Astrocyte (in vitro differentiated cells and primary cell): ENCODE measurements at regions not wholly inside any gene's neighbourhood (a gene's known extent, or its start where the extent isn't known, plus 50 kb on each side); places are given as distances from the start of the nearest gene placed in this dataset.

Experiments
- DNase-seq: peaks from one replicate; pipeline ENCODE4 v3.0.0-alpha.2; 2010; ENCODE audit warnings: low read depth
- FAIRE-seq: peaks from 2 replicates; lab custom pipeline; 2011; peaks lifted over from hg19 to GRCh38; lab: Jason Lieb, UNC
- H2AFZ ChIP-seq: 2 replicates; pipeline ENCODE4 v1.6.0; 2012; ENCODE audit warnings: low read depth, low read length, inconsistent platforms
- H3K27ac ChIP-seq: 2 replicates; pipeline ENCODE4 v1.5.1; 2011; ENCODE audit warnings: low read depth, low read length, inconsistent platforms
- H3K27me3 ChIP-seq: 2 replicates; pipeline ENCODE4 v1.6.0; 2011; ENCODE audit warnings: low read length, inconsistent platforms; ENCODE audit not compliant: insufficient read depth
- H3K36me3 ChIP-seq: 2 replicates; pipeline ENCODE4 v1.5.1; 2011; ENCODE audit warnings: low read length, inconsistent platforms; ENCODE audit not compliant: insufficient read depth
- H3K4me1 ChIP-seq: 2 replicates; pipeline ENCODE4 v1.5.1; 2011; ENCODE audit warnings: low read length, inconsistent platforms; ENCODE audit not compliant: insufficient read depth
- H3K4me2 ChIP-seq: 2 replicates; pipeline ENCODE4 v1.6.0; 2012; ENCODE audit warnings: low read length, inconsistent platforms
- H3K4me3 ChIP-seq: 2 replicates; pipeline ENCODE4 v1.5.1; 2011; ENCODE audit warnings: low read depth, mild to moderate bottlenecking, low read length, inconsistent platforms; ENCODE audit not compliant: insufficient read depth
- H3K79me2 ChIP-seq: 2 replicates; pipeline ENCODE4 v1.6.0; 2012; ENCODE audit warnings: mild to moderate bottlenecking, low read length, inconsistent platforms; ENCODE audit not compliant: insufficient read depth
- H3K9ac ChIP-seq: 2 replicates; pipeline ENCODE4 v1.6.0; 2012; ENCODE audit warnings: mild to moderate bottlenecking, low read length, inconsistent platforms
- H3K9me3 ChIP-seq: 2 replicates; pipeline ENCODE4 v1.5.1; 2012; ENCODE audit warnings: low read depth, mild to moderate bottlenecking, low read length, inconsistent platforms; ENCODE audit not compliant: insufficient read depth
- H4K20me1 ChIP-seq: 2 replicates; pipeline ENCODE4 v1.6.0; 2012; ENCODE audit warnings: low read length, inconsistent platforms; ENCODE audit not compliant: insufficient read depth
- H3K27ac Mint-ChIP-seq: one replicate; pipeline ENCODE4 v1.8.0; 2021; ENCODE audit warnings: mild to moderate bottlenecking, mixed read lengths; ENCODE audit not compliant: unreplicated experiment
- H3K27me3 Mint-ChIP-seq: one replicate; pipeline ENCODE4 v1.8.0; 2021; ENCODE audit warnings: low read depth, mixed read lengths; ENCODE audit not compliant: unreplicated experiment
- H3K36me3 Mint-ChIP-seq: one replicate; pipeline ENCODE4 v1.8.0; 2021; ENCODE audit warnings: low read depth, mixed read lengths; ENCODE audit not compliant: unreplicated experiment
- H3K4me1 Mint-ChIP-seq: one replicate; pipeline ENCODE4 v1.8.0; 2021; ENCODE audit warnings: low read depth, mixed read lengths; ENCODE audit not compliant: unreplicated experiment
- H3K4me3 Mint-ChIP-seq: one replicate; pipeline ENCODE4 v1.8.0; 2021; ENCODE audit warnings: mild to moderate bottlenecking, moderate library complexity, mixed read lengths; ENCODE audit not compliant: unreplicated experiment
- H3K9me3 Mint-ChIP-seq: one replicate; pipeline ENCODE4 v1.8.0; 2021; ENCODE audit warnings: mild to moderate bottlenecking, mixed read lengths; ENCODE audit not compliant: unreplicated experiment
- CTCF ChIP-seq: IDR thresholded peaks from 2 replicates; pipeline ENCODE4 v1.5.1; 2011; ENCODE audit warnings: low read depth, mild to moderate bottlenecking, inconsistent platforms, low read length, moderate library complexity; ENCODE audit not compliant: insufficient read depth
- EZH2 ChIP-seq: IDR thresholded peaks from 2 replicates; pipeline ENCODE4 v1.6.1; 2012; ENCODE audit warnings: mild to moderate bottlenecking, low read length, inconsistent platforms; ENCODE audit not compliant: insufficient read depth

DNA sequence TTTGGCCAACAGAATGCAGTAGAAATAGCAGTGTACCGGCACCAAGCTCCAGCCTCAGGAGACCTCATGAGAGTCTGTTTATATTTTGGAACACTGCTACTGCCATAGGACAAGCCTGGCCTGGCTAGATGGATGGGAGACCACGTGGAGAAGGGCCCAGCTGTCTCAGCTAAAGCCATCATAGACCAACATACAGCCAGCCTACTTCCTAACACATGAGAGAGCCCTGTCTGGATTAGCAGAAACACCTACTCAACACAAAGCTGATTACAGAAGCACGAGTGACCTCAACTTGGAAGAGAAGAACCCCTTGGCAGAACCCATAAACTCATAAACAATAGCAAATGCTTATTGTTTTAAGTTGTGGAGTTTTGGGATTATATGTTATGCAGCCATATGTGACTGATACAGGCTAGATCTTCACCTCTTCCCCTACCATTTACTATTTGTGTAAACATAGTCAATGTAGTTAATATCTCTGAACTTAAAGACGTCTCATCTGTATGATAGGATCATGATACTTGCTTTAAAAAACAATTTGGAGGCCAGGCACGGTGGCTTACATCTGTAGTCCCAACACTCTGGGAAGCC lies 199.4 kb upstream of the ZNF217 start:
- Mint-ChIP-seq H3K36me3 (peaks cover 2% of the 10 kb centered on the region), H3K27ac (no peak overlapping the region)
- FAIRE-seq, result no peak

GRCh38 chr20:53789989-53790675 lies 196.5 kb upstream of the ZNF217 start:
- Mint-ChIP-seq H3K27ac (peak overlapping the region; percentile 78), H3K36me3 (peaks cover 2% of the 10 kb centered on the region), H3K4me3 (no peak overlapping the region), H3K27me3 (no peaks in the 10 kb centered on the region), H3K9me3 (no peaks in the 10 kb centered on the region), H3K4me1 (peaks cover 21% of the 10 kb centered on the region)
- DNase-seq, result no peak
- Histone ChIP-seq H3K36me3 (no peaks in the 10 kb centered on the region), H3K9me3 (no peaks in the 10 kb centered on the region), H3K79me2 (no peaks in the 10 kb centered on the region), H3K4me1 (peaks cover 29% of the 10 kb centered on the region), H4K20me1 (no peaks in the 10 kb centered on the region), H3K4me3 (no peak overlapping the region), H2AFZ (peak overlapping the region; percentile 72), H3K27ac (peak overlapping the region; percentile 84), H3K4me2 (peak overlapping the region; percentile 64), H3K9ac (peak overlapping the region; percentile 44), H3K27me3 (no peaks in the 10 kb centered on the region)
- TF ChIP-seq EZH2 (no peak), CTCF (no peak)
- FAIRE-seq, result no peak

More for the DNA sequence above, 199.4 kb upstream of the ZNF217 start:
- H3K36me3 ChIP-seq, result no peaks in the 10 kb centered on the region
- no peak overlapping the region for H3K4me2 ChIP-seq
- H3K4me3 Mint-ChIP-seq, result no peak overlapping the region
- no peaks in the 10 kb centered on the region for H3K9me3 Mint-ChIP-seq
- no peak overlapping the region for H3K4me3 ChIP-seq
- no peak overlapping the region for H3K27ac ChIP-seq
- DNase-seq, result no peak
- no peaks in the 10 kb centered on the region for H3K79me2 ChIP-seq
- peaks cover 23% of the 10 kb centered on the region for H3K4me1 ChIP-seq
- no peaks in the 10 kb centered on the region for H3K27me3 Mint-ChIP-seq
- TF ChIP-seq CTCF, result no peak
- TF ChIP-seq EZH2, result no peak
- H2AFZ ChIP-seq, result no peak overlapping the region
- peaks cover 21% of the 10 kb centered on the region for H3K4me1 Mint-ChIP-seq
- H3K27me3 ChIP-seq, result no peaks in the 10 kb centered on the region
- H3K9me3 ChIP-seq, result no peaks in the 10 kb centered on the region
- no peaks in the 10 kb centered on the region for H4K20me1 ChIP-seq
- no peak overlapping the region for H3K9ac ChIP-seq
